ENCODE measurements at regions not wholly inside any gene's neighbourhood (a gene's known extent, or its start where the extent isn't known, plus 50 kb on each side); places are given as distances from the start of the nearest gene placed in this dataset.

DNA sequence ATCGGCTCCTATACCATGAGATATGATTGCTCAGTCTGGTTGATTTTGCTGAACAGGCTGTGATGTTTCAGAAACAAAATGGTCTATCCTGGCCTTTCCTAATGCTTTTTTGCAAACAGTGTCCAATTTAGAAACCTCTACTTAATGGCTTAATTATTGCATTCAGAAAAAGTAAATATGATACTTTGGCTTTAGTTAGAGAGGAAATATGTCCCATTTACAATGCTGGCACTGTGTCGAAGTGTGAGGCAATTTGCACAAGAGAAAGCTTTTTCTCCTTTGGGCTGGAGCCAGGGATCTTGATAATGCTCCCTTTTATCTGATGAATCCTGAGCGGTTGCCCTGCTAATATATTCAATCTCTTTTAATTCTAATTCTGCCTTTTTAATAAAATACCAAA, 418.9 kb downstream of the EPHA4 start:
- no peak for ATAC-seq
- intact Hi-C loops (cut with DNase I) = no loop called here
- DNase-seq = no peak

DNA sequence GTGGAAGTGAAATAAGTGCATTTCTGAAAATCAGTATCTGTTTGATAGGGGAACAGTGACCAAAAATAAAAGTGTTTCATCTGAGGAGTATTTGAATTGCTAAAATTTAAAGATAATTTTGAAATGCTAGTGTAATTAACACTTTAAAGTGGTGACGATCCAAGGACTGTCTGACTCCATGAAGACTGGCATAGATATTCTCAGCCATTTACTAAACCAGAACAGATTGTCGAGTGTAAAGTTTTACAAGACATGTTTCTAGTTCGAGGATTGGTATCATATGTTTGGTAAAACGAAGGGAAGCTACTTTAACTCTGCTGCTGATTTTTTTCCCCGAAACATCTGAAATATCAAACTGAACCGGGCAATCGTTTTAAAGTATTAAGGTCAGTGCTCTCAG, 417.9 kb downstream of the EPHA4 start:
- H3K27me3 ChIP-seq = peaks cover 0 to 5% (median 0%) of the 10 kb centered on the region in 4 donors
- DNase-seq (no peak), FAIRE-seq (no peak), ATAC-seq (no peak)
- no peaks in the 10 kb centered on the region for H3K36me3 ChIP-seq
- H3K27ac ChIP-seq = no peak overlapping the region
- no peaks in the 10 kb centered on the region for H3K9me3 ChIP-seq
- H3K4me3 ChIP-seq = no peak overlapping the region
- no peaks in the 10 kb centered on the region for H3K4me1 ChIP-seq
- WGBS, 2 donors = 66 to 72% methylated on average over 7 of the region's 7 CpGs
- TF ChIP-seq CTCF (IDR thresholded peaks at IDR 0.05) = no peak
- intact Hi-C loops (cut with DNase I) = no loop called here

More for the DNA sequence above, 418.9 kb downstream of the EPHA4 start:
- no peak overlapping the region for H3K4me3 ChIP-seq
- no peak overlapping the region for H3K27ac ChIP-seq
- H3K27me3 ChIP-seq = peaks cover 0 to 5% (median 0%) of the 10 kb centered on the region in 4 donors
- WGBS, 2 donors = 31 to 32% methylated on average over 3 of the region's 3 CpGs
- no peaks in the 10 kb centered on the region for H3K4me1 ChIP-seq
- TF ChIP-seq CTCF (IDR thresholded peaks at IDR 0.05) = no peak
- H3K36me3 ChIP-seq = no peaks in the 10 kb centered on the region
- FAIRE-seq = no peak
- H3K9me3 ChIP-seq = no peaks in the 10 kb centered on the region

- H3K36me3 ChIP-seq = no peaks in the 10 kb centered on the region
- no peak for FAIRE-seq
- H3K9me3 ChIP-seq = no peaks in the 10 kb centered on the region
- no peak for TF ChIP-seq CTCF (IDR thresholded peaks at IDR 0.05)
- H3K4me1 ChIP-seq = no peaks in the 10 kb centered on the region
- no peak for DNase-seq
- intact Hi-C loops (cut with DNase I) = no loop called here
- WGBS, 2 donors = 55 to 61% methylated on average over 7 of the region's 7 CpGs
- ATAC-seq = no peak
- no peak overlapping the region for H3K4me3 ChIP-seq
- peaks cover 0 to 5% (median 0%) of the 10 kb centered on the region in 4 donors for H3K27me3 ChIP-seq
- no peak overlapping the region for H3K27ac ChIP-seq
These were observed 415.9 kb downstream of the EPHA4 start for GRCh38 chr2:221156062-221156734.

- WGBS, 2 donors = 67 to 96% methylated on average over 1 of the region's 1 CpG
- no peak overlapping the region for H3K4me3 ChIP-seq
- TF ChIP-seq CTCF (IDR thresholded peaks at IDR 0.05) = no peak
- H3K4me1 ChIP-seq = no peaks in the 10 kb centered on the region
- H3K27me3 ChIP-seq = no peaks in the 10 kb centered on the region
- no peak for FAIRE-seq
- ATAC-seq = no peak
- no peak for DNase-seq
- intact Hi-C loops (cut with DNase I) = no loop called here
- H3K36me3 ChIP-seq = no peaks in the 10 kb centered on the region
- H3K27ac ChIP-seq = no peak overlapping the region
- no peaks in the 10 kb centered on the region for H3K9me3 ChIP-seq
These were observed 410.9 kb downstream of the EPHA4 start for GRCh38 chr2:221161186-221161585.

DNA sequence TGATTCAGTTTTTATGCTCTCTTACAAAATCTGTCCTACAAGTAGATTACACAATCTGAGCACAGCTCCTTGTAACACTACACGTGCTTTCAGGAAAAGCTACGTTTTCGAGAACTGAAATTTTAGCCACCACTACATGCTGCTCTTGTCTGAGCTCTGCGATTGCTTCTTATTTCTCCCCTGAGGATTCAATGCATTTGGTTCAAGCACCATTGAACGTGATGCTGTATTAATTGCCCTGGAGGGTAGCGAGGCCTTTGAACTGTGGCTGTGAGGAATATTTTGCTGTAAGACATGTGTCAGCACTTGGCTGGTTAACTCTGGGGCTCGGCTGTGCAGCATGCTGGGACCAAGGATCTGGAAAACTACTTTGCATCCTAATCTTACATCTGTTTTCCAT, 405.8 kb downstream of the EPHA4 start:
- no peaks in the 10 kb centered on the region for H3K36me3 ChIP-seq
- no peaks in the 10 kb centered on the region for H3K4me1 ChIP-seq
- no peak for TF ChIP-seq CTCF (IDR thresholded peaks at IDR 0.05)
- ATAC-seq (no peak), FAIRE-seq (no peak), DNase-seq (no peak)
- H3K27me3 ChIP-seq = no peaks in the 10 kb centered on the region
- intact Hi-C loops (cut with DNase I) = no loop called here
- no peak overlapping the region for H3K4me3 ChIP-seq
- no peaks in the 10 kb centered on the region for H3K9me3 ChIP-seq
- H3K27ac ChIP-seq = no peak overlapping the region
- WGBS, 2 donors = 77 to 81% methylated on average over 7 of the region's 7 CpGs

Measured in pancreas (tissue), 10 donors.